Calu3 (cell line): ENCODE measurements at regions not wholly inside any gene's neighbourhood (a gene's known extent, or its start where the extent isn't known, plus 50 kb on each side); places are given as distances from the start of the nearest gene placed in this dataset.
A peak's percentile ranks its signal among the peaks of the same experiment; 100 is the strongest.
"Not testable (repeated sequence)": the region's sequence is repeated elsewhere in the genome, so short reads cannot be mapped to it uniquely, and the experiment has no call there.

Source experiments
- BruUV-seq: library from RNA; stranded (reverse); fragments of 400-500 nt; replicated peaks from 2 replicates; lab custom pipeline; 2021; lab: Mats Ljungman, UMichigan
- CTCF ChIA-PET: fragments of 300-600 bp; sonication (Branson Sonifier 250); formaldehyde crosslinking; loops from one replicate; lab custom pipeline; 2022; ENCODE audit warnings: antibody characterized with exemption; lab: Charles Lee
- DNase-seq: peaks from one replicate; pipeline ENCODE4 v3.0.0; 2022
- H3K27ac Mint-ChIP-seq: one replicate; pipeline ENCODE4 v1.8.0; 2022; ENCODE audit warnings: mixed read lengths; ENCODE audit not compliant: unreplicated experiment
- H3K27me3 Mint-ChIP-seq: one replicate; pipeline ENCODE4 v1.8.0; 2022; ENCODE audit warnings: mixed read lengths; ENCODE audit not compliant: unreplicated experiment
- H3K36me3 Mint-ChIP-seq: one replicate; pipeline ENCODE4 v1.8.0; 2022; ENCODE audit warnings: mild to moderate bottlenecking, moderate library complexity, mixed read lengths; ENCODE audit not compliant: insufficient read depth, unreplicated experiment
- H3K4me1 Mint-ChIP-seq: one replicate; pipeline ENCODE4 v1.8.0; 2022; ENCODE audit warnings: mild to moderate bottlenecking, low read depth, mixed read lengths; ENCODE audit not compliant: unreplicated experiment
- H3K4me3 Mint-ChIP-seq: one replicate; pipeline ENCODE4 v1.8.0; 2022; ENCODE audit warnings: mild to moderate bottlenecking, low read depth, moderate library complexity, mixed read lengths; ENCODE audit not compliant: unreplicated experiment
- H3K9me3 Mint-ChIP-seq: one replicate; pipeline ENCODE4 v1.8.0; 2022; ENCODE audit warnings: low read depth, mixed read lengths; ENCODE audit not compliant: unreplicated experiment
- intact Hi-C: fragments of 100-400 bp; cut with micrococcal nuclease; formaldehyde crosslinking; loops from one replicate; pipeline ENCODE4 v1.10.0; 2022; ENCODE audit not compliant: unreplicated experiment

DNA sequence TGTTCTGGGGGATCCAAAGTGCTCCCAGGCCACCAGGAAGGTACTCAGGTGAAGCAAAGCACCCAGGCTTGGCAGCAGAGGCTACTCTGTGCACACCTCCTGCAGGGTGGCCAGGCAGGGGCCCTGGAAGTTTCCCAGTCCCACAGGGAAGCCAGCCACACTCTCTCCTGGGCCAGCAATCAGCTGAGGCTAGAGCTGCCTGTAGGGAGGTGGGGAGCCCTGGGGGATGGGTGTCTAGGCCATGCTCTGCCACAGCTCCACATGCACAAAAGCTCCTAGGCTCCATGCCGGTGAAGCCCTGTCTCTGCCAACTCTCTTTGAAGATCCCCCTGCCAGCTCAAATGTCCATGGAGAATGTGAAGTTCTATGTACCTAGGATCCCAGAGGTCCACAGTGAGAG, 231.4 kb downstream of the SPATA31A6 start:
- BruUV-seq, H3K4me1 Mint-ChIP-seq, H3K27me3 Mint-ChIP-seq, H3K9me3 Mint-ChIP-seq, CTCF ChIA-PET, H3K36me3 Mint-ChIP-seq, DNase-seq, H3K4me3 Mint-ChIP-seq, intact Hi-C loops, H3K27ac Mint-ChIP-seq: not testable (repeated sequence)

- BruUV-seq, CTCF ChIA-PET, H3K36me3 Mint-ChIP-seq, H3K9me3 Mint-ChIP-seq, H3K27ac Mint-ChIP-seq, H3K4me3 Mint-ChIP-seq, H3K4me1 Mint-ChIP-seq, intact Hi-C loops, H3K27me3 Mint-ChIP-seq, DNase-seq: not testable (repeated sequence)
These were observed 236.2 kb downstream of the SPATA31A6 start for GRCh38 chr9:42419652-42420051.

- H3K27ac Mint-ChIP-seq, H3K36me3 Mint-ChIP-seq, CTCF ChIA-PET, DNase-seq, BruUV-seq, H3K27me3 Mint-ChIP-seq, H3K9me3 Mint-ChIP-seq, intact Hi-C loops, H3K4me3 Mint-ChIP-seq, H3K4me1 Mint-ChIP-seq: not testable (repeated sequence)
These were observed 236.9 kb downstream of the SPATA31A6 start for GRCh38 chr9:42420324-42420723.

DNA sequence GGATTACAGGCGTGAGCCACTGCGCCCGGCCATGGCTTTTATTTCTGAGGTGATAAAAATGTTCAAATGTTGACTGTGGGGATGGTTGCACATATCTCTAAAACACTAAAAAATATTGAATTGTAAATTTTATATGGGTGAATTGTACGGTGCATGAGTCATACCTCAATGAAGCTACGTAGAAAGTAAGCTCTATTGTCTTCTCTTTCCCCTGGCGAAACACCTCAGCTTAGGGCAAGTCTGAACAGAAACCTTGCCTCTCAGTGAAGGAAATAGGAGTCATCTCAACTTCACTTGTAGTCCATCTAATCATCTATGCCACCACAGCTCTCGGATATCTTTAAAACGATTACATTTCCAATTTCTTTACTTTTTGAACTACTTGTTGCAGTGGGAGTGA, 238.2 kb downstream of the SPATA31A6 start:
- H3K4me3 Mint-ChIP-seq, H3K27me3 Mint-ChIP-seq, H3K4me1 Mint-ChIP-seq, DNase-seq, BruUV-seq, H3K9me3 Mint-ChIP-seq, H3K27ac Mint-ChIP-seq, CTCF ChIA-PET, intact Hi-C loops, H3K36me3 Mint-ChIP-seq: not testable (repeated sequence)

- peak overlapping the region; percentile 85 for H3K27ac Mint-ChIP-seq
- intact Hi-C loops, H3K4me3 Mint-ChIP-seq, BruUV-seq, H3K9me3 Mint-ChIP-seq, H3K27me3 Mint-ChIP-seq, H3K36me3 Mint-ChIP-seq: not testable (repeated sequence)
- DNase-seq: peak; percentile 49
- peaks cover 20% of the 10 kb centered on the region for H3K4me1 Mint-ChIP-seq
- CTCF ChIA-PET: interaction anchor here (0.7 kb wide), 1 partner anchor 45 kb away, joined by 3 read pairs; no protein-coding TSS in a partner anchor
These were observed 247.5 kb downstream of the SPATA31A6 start for GRCh38 chr9:42430674-42431615.

DNA sequence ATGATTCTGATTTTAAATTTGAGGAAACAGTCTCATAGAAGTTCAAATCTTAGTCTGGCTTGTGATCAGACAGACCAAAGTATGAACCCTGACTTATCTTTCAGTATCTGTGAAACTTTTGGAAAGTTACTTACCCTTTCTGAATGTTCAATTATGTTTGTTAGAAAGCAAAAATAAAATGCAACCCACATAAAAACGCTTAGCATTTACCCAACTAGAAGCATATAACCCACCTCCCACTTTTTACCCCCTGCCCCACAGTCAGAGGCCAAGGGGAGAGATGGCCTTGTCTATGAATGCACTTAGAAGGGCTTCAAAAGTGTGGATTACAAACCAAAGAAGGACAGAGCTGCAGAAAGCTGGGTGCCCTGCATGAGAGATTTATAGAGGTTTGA, 248.2 kb downstream of the SPATA31A6 start:
- Mint-ChIP-seq H3K4me1 (peaks cover 20% of the 10 kb centered on the region), H3K27ac (peak overlapping the region; percentile 85)
- intact Hi-C loops, BruUV-seq, H3K4me3 Mint-ChIP-seq, H3K9me3 Mint-ChIP-seq, H3K27me3 Mint-ChIP-seq, CTCF ChIA-PET, H3K36me3 Mint-ChIP-seq, DNase-seq: not testable (repeated sequence)

DNA sequence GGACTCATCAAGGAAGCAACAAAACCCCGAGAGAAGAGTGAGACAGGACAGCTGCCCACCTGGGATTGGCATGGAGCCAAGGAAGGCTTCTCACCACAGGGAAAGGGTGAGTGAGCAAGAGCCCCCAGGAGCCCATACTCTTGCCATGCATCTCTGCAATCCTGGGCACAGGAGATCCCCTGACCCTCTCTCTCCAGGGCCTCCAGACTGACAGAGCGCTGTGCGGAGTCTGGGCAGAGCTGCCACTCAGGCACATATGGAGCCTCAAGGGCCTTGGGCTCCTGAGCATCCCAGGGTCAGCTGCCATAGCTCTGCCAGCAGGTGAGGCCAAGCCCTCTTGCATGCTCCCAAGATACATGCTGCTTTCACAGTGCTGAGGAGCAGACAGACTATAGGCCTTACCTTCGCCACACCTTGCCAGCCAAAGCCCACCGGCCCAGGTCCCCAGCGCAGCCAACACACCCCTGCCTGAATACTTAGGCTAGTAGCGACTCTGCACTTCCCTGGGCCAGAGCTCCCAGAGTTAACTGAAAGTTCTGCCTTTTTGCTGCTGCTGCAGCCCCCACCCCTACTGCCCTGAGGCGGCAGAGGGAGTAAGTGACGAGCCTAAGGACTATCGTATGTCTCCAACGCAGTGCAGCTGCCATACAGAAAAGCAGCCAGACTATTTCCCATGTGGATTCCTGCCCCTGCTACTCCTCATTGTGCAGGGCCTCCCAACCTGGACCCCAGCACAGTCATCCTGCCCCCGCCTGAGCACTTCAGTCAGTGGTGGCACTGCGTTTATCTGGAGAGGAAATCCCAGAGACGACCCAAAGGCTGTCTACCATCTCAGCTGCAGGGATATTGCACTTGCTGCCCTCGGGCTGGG, 251.6 kb downstream of the SPATA31A6 start:
- intact Hi-C loops, H3K36me3 Mint-ChIP-seq, H3K27me3 Mint-ChIP-seq, H3K27ac Mint-ChIP-seq, H3K4me3 Mint-ChIP-seq, DNase-seq, H3K9me3 Mint-ChIP-seq, BruUV-seq, CTCF ChIA-PET: not testable (repeated sequence)
- H3K4me1 Mint-ChIP-seq: peaks cover 12% of the 10 kb centered on the region

- H3K4me3 Mint-ChIP-seq, DNase-seq, intact Hi-C loops, H3K27me3 Mint-ChIP-seq, CTCF ChIA-PET, H3K36me3 Mint-ChIP-seq, H3K9me3 Mint-ChIP-seq, BruUV-seq: not testable (repeated sequence)
- H3K4me1 Mint-ChIP-seq: peaks cover 12% of the 10 kb centered on the region
- peak overlapping the region; percentile 50 for H3K27ac Mint-ChIP-seq
These were observed 252.4 kb downstream of the SPATA31A6 start for GRCh38 chr9:42435715-42436342.

DNA sequence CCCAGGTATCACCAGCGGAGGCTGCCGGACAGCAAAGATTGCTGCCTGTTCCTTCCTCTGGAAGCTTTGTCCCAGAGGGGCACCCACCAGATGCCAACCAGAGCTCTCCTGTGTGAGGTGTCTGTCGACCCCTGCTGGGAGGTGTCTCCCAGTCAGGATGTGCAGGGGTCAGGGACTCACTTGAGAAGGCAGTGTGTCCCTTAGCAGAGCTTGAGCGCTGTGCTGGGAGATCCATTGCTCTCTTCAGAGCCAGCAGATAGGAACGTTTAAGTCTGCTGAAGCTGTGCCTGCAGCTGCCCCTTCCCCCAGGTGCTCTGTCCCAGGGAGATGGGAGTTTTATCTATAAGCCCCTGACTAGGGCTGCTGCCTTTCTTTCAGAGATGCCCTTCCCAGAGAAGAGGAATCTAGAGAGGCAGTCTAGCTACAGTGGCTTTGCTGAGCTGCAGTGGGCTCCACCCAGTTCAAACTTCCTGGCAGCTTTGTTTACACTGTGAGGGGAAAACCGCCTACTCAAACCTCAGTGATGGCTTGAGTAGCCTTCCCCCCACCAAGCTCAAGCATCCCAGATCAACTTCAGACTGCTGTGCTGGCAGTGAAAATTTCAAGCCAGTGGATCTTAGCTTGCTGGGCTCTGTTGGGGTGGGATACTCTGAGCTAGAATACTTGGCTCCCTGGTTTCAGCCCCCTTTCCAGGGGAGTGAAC, 253.7 kb downstream of the SPATA31A6 start:
- CTCF ChIA-PET, H3K9me3 Mint-ChIP-seq, H3K4me1 Mint-ChIP-seq, H3K27ac Mint-ChIP-seq, H3K36me3 Mint-ChIP-seq, H3K27me3 Mint-ChIP-seq, intact Hi-C loops, H3K4me3 Mint-ChIP-seq, DNase-seq, BruUV-seq: not testable (repeated sequence)
